Thoracic aorta (tissue), 2 donors: ENCODE measurements at regions not wholly inside any gene's neighbourhood (a gene's known extent, or its start where the extent isn't known, plus 50 kb on each side); places are given as distances from the start of the nearest gene placed in this dataset.

Experiments used
- ATAC-seq: fragments of 150-250 bp; one replicate; pipeline ENCODE4 v1.8.0; 2017; ENCODE audit warnings: low read depth; ENCODE audit not compliant: insufficient number of reproducible peaks, low FRiP score
- DNase-seq: peaks from one replicate; pipeline ENCODE4 v3.0.0-alpha.2; 2020; ENCODE audit warnings: low spot score
- H3K27ac ChIP-seq, 2 donors: fragments of 200-600 bp; sonication (generic); 1 replicate in 1 of 2; 2 replicates in 1 of 2; pipeline ENCODE4 v1.5.1; 2016; ENCODE audit warnings: mild to moderate bottlenecking in 2 of 2, moderate library complexity in 2 of 2
- H3K27me3 ChIP-seq: fragments of 200-600 bp; sonication (generic); replicated peaks from 2 replicates; pipeline ENCODE4 v1.6.0; 2016; ENCODE audit warnings: mild to moderate bottlenecking; ENCODE audit not compliant: insufficient read depth
- H3K36me3 ChIP-seq: fragments of 200-600 bp; sonication (generic); one replicate; pipeline ENCODE4 v1.5.1; 2016
- H3K4me1 ChIP-seq, 2 donors: fragments of 200-600 bp; sonication (generic); 1 replicate in 1 of 2; 2 replicates in 1 of 2; pipeline versions ENCODE4 v1.5.1 to v1.6.0; 2016; ENCODE audit warnings: low read depth in 2 of 2, mild to moderate bottlenecking in 1 of 2; ENCODE audit not compliant: control insufficient read depth in 1 of 2
- H3K4me3 ChIP-seq: fragments of 200-600 bp; sonication (generic); 2 replicates; pipeline ENCODE4 v1.5.1; 2016; ENCODE audit warnings: mild to moderate bottlenecking
- H3K9me3 ChIP-seq: fragments of 200-600 bp; sonication (generic); 2 replicates; pipeline ENCODE4 v1.5.1; 2016
- TF ChIP-seq, protein P1 (sequence below): fragments of 200-600 bp; sonication (generic); IDR thresholded peaks from one replicate; pipeline ENCODE4 v1.5.1; 2019; ENCODE audit warnings: antibody characterized with exemption

DNA sequence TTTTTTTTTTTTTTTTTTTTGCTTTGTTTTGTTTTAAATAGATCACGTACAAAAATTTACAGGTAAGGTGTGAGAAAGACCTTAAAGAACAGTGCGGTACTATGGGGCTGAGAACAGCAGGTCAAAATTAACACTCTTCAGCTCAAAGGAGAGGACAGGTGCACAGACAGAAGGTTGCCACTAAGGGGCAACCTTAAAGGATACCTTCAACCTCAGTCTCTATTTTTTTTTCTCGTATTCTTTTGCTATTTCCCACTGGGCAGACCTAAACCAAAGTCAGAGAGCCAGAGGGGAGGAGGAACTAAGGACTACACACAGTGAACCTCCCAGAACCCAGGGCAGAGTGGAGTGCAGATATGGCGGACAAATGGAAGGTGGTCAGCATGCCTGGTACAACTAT lies 1984.3 kb upstream of the IGFBP7 start:
- no peaks in the 10 kb centered on the region for H3K9me3 ChIP-seq
- ATAC-seq: no peak
- TF ChIP-seq, protein P1, sequence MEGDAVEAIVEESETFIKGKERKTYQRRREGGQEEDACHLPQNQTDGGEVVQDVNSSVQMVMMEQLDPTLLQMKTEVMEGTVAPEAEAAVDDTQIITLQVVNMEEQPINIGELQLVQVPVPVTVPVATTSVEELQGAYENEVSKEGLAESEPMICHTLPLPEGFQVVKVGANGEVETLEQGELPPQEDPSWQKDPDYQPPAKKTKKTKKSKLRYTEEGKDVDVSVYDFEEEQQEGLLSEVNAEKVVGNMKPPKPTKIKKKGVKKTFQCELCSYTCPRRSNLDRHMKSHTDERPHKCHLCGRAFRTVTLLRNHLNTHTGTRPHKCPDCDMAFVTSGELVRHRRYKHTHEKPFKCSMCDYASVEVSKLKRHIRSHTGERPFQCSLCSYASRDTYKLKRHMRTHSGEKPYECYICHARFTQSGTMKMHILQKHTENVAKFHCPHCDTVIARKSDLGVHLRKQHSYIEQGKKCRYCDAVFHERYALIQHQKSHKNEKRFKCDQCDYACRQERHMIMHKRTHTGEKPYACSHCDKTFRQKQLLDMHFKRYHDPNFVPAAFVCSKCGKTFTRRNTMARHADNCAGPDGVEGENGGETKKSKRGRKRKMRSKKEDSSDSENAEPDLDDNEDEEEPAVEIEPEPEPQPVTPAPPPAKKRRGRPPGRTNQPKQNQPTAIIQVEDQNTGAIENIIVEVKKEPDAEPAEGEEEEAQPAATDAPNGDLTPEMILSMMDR: no peak

DNA sequence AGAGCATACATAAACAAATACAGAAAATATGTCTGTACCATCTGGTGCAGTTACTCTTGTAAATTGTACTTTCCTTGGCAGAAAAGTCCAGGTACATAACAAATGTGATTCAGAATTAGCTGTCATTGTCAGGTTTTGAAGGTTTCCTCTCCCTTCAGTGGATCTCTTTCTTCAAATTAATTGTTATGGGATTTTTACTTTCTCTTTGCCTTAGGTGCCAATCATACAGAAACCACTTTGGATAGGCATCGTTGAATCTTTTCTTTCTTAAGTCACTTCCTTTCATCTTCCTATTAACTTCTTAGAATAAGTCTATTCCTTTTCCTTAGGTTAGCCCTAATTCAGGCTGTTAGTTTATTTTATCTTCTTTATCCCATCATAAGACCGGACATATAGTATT lies 1992.1 kb upstream of the IGFBP7 start:
- Histone ChIP-seq H3K9me3 (no peaks in the 10 kb centered on the region), H3K4me3 (no peak overlapping the region), H3K4me1 (no peaks in the 10 kb centered on the region), H3K36me3 (no peaks in the 10 kb centered on the region), H3K27ac (no peak overlapping the region), H3K27me3 (no peaks in the 10 kb centered on the region)
- TF ChIP-seq, protein P1: no peak
- ATAC-seq (no peak), DNase-seq (no peak)

More for the DNA sequence above, 1984.3 kb upstream of the IGFBP7 start:
- Histone ChIP-seq H3K27me3 (no peaks in the 10 kb centered on the region), H3K4me3 (no peak overlapping the region), H3K36me3 (no peaks in the 10 kb centered on the region), H3K27ac (no peak overlapping the region), H3K4me1 (no peaks in the 10 kb centered on the region)
- DNase-seq: no peak

DNA sequence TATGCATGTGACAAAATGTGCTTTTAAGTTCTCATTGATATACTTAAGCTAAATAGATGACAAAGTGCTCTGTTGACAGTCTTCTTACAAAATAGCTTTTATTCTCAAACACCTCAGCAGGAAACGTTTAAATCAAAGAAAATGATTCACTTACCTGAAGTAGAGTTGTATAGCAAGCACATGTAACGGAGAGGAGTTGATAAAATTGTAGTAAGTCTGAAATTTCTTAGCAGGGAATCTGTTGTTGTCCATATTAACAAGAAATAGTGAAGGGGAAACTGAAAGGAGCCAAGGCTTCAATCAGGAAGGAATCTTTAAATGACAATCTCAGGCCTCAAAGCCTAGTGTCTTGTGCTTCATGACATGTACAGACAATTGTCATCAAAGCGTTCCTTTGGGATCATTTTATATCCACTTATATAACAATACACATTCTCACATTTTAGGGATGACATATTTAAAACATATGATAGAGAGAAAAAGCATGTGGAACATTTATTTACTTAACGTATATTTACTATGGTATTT lies 2010.2 kb upstream of the IGFBP7 start:
- TF ChIP-seq, protein P1: no peak

DNA sequence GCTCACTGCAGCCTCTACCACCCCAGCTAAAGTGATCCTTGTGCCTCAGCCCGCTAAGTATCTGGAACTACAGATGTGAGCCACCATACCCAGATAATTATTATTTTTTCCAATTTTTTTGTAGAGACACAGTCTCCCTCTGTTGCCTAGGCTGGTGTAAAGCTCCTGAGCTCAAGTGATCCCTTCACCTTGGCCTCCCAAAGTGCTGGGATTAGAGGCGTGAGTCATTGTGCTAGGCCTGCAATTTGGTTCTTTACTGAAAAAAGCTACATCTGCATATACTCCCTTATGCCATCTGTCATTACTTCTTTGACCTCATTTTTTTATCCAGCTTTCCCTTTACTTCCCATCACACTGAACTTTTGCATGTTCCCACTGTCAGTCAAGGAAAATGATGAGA lies 2012.4 kb upstream of the IGFBP7 start:
- TF ChIP-seq, protein P1: no peak
- no peak for DNase-seq
- Histone ChIP-seq H3K27me3 (no peaks in the 10 kb centered on the region), H3K36me3 (no peaks in the 10 kb centered on the region), H3K4me3 (no peak overlapping the region), H3K9me3 (no peaks in the 10 kb centered on the region), H3K27ac (no peak overlapping the region), H3K4me1 (no peaks in the 10 kb centered on the region)
- ATAC-seq: no peak

More for the DNA sequence above, 2010.2 kb upstream of the IGFBP7 start:
- ATAC-seq: no peak
- H3K9me3 ChIP-seq: no peaks in the 10 kb centered on the region
- DNase-seq: no peak
- H3K4me3 ChIP-seq: no peak overlapping the region
- H3K27ac ChIP-seq: no peak overlapping the region
- H3K36me3 ChIP-seq: no peaks in the 10 kb centered on the region
- no peaks in the 10 kb centered on the region for H3K4me1 ChIP-seq
- no peaks in the 10 kb centered on the region for H3K27me3 ChIP-seq

- no peak for ATAC-seq
- H3K27ac ChIP-seq: no peak overlapping the region
- H3K36me3 ChIP-seq: no peaks in the 10 kb centered on the region
- no peaks in the 10 kb centered on the region for H3K4me1 ChIP-seq
- TF ChIP-seq, protein P1: no peak
- no peaks in the 10 kb centered on the region for H3K9me3 ChIP-seq
- no peak overlapping the region for H3K4me3 ChIP-seq
- no peak for DNase-seq
- no peaks in the 10 kb centered on the region for H3K27me3 ChIP-seq
These were observed 2016.0 kb upstream of the IGFBP7 start for GRCh38 chr4:59126159-59126558.
